Hematopoietic multipotent progenitor cell treated with erythropoietin and hydrocortisone succinate and interleukin-3 and kit ligand, for 8 days (in vitro differentiated cells): ENCODE measurements at regions not wholly inside any gene's neighbourhood (a gene's known extent, or its start where the extent isn't known, plus 50 kb on each side); places are given as distances from the start of the nearest gene placed in this dataset.

ENCODE experiments used
- DNase-seq: peaks from one replicate; pipeline ENCODE4 v3.0.0-alpha.2; 2015

- DNase-seq, result peak; percentile 80
These were observed 53.8 kb downstream of the IER5 start for GRCh38 chr1:181142096-181142958.

- no peak for DNase-seq
These were observed 54.8 kb downstream of the IER5 start for GRCh38 chr1:181143102-181143859.

- DNase-seq, result no peak
These were observed 55.7 kb downstream of the IER5 start for GRCh38 chr1:181144238-181144637.

- no peak for DNase-seq
These were observed 60.1 kb downstream of the IER5 start for GRCh38 chr1:181148636-181149035.

GRCh38 chr1:181149326-181150125, 61.0 kb downstream of the IER5 start:
- peak; percentile 16 for DNase-seq

GRCh38 chr1:181150273-181150672, 61.8 kb downstream of the IER5 start:
- DNase-seq, result no peak

- no peak for DNase-seq
These were observed 62.3 kb downstream of the IER5 start for GRCh38 chr1:181150842-181151241.

- DNase-seq, result peak; percentile 68
These were observed 63.2 kb downstream of the IER5 start for GRCh38 chr1:181151378-181152326.

GRCh38 chr1:181152892-181153633, 64.6 kb downstream of the IER5 start:
- peak; percentile 99 for DNase-seq

- DNase-seq, result no peak
These were observed 65.1 kb downstream of the IER5 start for GRCh38 chr1:181153634-181153961.

GRCh38 chr1:181155339-181155738, 66.8 kb downstream of the IER5 start:
- DNase-seq, result no peak

- DNase-seq, result no peak
These were observed 71.1 kb downstream of the IER5 start for GRCh38 chr1:181159451-181160140.

- no peak for DNase-seq
These were observed 71.8 kb downstream of the IER5 start for GRCh38 chr1:181160322-181160721.

- DNase-seq, result no peak
These were observed 72.7 kb downstream of the IER5 start for GRCh38 chr1:181160998-181161870.

- DNase-seq, result no peak
These were observed 75.2 kb downstream of the IER5 start for GRCh38 chr1:181163662-181164061.

- peak; percentile 88 for DNase-seq
These were observed 78.1 kb downstream of the IER5 start for GRCh38 chr1:181166377-181167196.

GRCh38 chr1:181169281-181169865, 80.9 kb downstream of the IER5 start:
- DNase-seq, result no peak

- DNase-seq, result no peak
These were observed 81.7 kb downstream of the IER5 start for GRCh38 chr1:181170194-181170593.
